ENCODE measurements at regions not wholly inside any gene's neighbourhood (a gene's known extent, or its start where the extent isn't known, plus 50 kb on each side); places are given as distances from the start of the nearest gene placed in this dataset.

DNA sequence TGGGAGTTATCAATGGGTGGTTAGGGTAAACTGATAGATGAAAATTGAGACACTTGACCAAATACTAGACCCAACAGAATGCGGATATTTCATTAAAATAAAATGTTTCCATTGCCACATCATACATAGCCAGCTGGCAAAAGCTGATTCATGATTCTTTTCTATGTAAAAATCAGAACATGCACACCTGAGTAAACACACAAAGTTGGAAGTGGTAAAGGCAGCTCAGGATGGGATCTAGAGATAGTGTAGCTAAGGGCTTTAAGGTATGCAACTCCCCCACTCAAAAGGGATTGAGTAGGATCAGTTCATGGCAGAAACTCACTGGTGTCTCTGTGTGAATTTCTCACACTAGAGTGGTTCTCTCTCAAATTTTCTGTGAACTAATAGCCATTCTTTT lies 541.1 kb upstream of the GRAMD2B start:
- H3K27me3 ChIP-seq (ENCODE audit: control insufficient read depth, insufficient read depth, low read length, poor library complexity, severe bottlenecking) = no peaks in the 10 kb centered on the region
- WGBS, 2 experiments = 95 to 100% methylated on average over 1 of the region's 1 CpG
- no peak overlapping the region for H3K4me3 ChIP-seq (ENCODE audit: insufficient read depth, low read depth, low read length)

GRCh38 chr5:125883223-125883622 lies 540.0 kb upstream of the GRAMD2B start:
- H3K27ac ChIP-seq (ENCODE audit: insufficient read depth, low read depth, low read length, poor library complexity, severe bottlenecking) = no peak overlapping the region
- no peaks in the 10 kb centered on the region for H3K9me3 ChIP-seq (ENCODE audit: control insufficient read depth, low read length)
- no peaks in the 10 kb centered on the region for H3K4me1 ChIP-seq (ENCODE audit: control insufficient read depth, insufficient read depth, low read length)
- H3K27me3 ChIP-seq (ENCODE audit: control insufficient read depth, insufficient read depth, low read length, poor library complexity, severe bottlenecking) = no peaks in the 10 kb centered on the region
- no peaks in the 10 kb centered on the region for H3K36me3 ChIP-seq (ENCODE audit: control insufficient read depth, insufficient read depth, low read length)
- 67 to 84% methylated on average over 1 to 3 of the region's 4 CpGs for WGBS, 2 experiments
- no peak overlapping the region for H3K4me3 ChIP-seq (ENCODE audit: insufficient read depth, low read depth, low read length)

More for the DNA sequence above, 541.1 kb upstream of the GRAMD2B start:
- no peaks in the 10 kb centered on the region for H3K36me3 ChIP-seq (ENCODE audit: control insufficient read depth, insufficient read depth, low read length)
- no peak overlapping the region for H3K27ac ChIP-seq (ENCODE audit: insufficient read depth, low read depth, low read length, poor library complexity, severe bottlenecking)
- no peaks in the 10 kb centered on the region for H3K9me3 ChIP-seq (ENCODE audit: control insufficient read depth, low read length)
- H3K4me1 ChIP-seq (ENCODE audit: control insufficient read depth, insufficient read depth, low read length) = no peaks in the 10 kb centered on the region

DNA sequence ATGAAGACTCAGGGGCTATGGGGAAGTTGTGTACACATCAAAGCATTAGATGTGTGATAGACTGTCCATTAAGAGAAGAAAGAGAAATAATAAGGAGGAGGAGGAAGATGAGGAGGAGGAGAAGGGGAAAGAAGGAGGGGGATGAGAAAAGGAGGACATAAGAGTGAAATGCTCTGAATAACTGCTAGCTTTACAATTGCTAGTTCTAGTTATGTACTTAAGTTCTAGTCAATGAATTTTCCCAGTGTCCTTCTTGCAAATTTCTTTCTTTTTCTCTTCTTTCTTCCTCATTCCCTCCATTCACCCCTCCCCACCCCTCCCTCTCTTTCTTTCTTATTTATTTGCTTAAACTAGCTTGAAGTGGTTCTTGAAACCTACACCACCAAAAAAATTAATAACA lies 534.9 kb upstream of the GRAMD2B start:
- no peak overlapping the region for H3K4me3 ChIP-seq (ENCODE audit: insufficient read depth, low read depth, low read length)
- H3K4me1 ChIP-seq (ENCODE audit: control insufficient read depth, insufficient read depth, low read length) = no peaks in the 10 kb centered on the region
- H3K27me3 ChIP-seq (ENCODE audit: control insufficient read depth, insufficient read depth, low read length, poor library complexity, severe bottlenecking) = no peaks in the 10 kb centered on the region
- H3K9me3 ChIP-seq (ENCODE audit: control insufficient read depth, low read length) = no peaks in the 10 kb centered on the region
- H3K27ac ChIP-seq (ENCODE audit: insufficient read depth, low read depth, low read length, poor library complexity, severe bottlenecking) = no peak overlapping the region
- H3K36me3 ChIP-seq (ENCODE audit: control insufficient read depth, insufficient read depth, low read length) = no peaks in the 10 kb centered on the region

DNA sequence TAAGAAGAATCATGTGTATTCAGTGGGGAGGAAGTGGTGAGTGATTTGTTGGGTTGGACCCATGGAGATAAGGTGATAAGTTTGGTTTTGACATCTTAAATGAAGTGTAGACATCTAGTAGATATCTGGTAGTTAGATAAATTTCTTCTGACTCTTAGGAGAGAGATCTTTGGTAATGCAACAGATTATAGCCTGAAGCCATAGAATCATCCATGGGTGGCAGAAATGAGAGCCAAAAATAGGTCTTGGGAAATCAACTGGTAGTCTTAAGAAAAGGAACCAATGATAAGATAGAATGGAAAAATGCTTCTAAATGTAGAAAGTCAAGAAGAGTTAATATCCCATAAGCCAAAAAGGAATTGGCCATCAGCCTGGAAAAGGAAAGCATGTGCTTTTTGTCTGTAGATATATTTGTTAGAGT lies 532.7 kb upstream of the GRAMD2B start:
- no peaks in the 10 kb centered on the region for H3K36me3 ChIP-seq (ENCODE audit: control insufficient read depth, insufficient read depth, low read length)
- no peaks in the 10 kb centered on the region for H3K4me1 ChIP-seq (ENCODE audit: control insufficient read depth, insufficient read depth, low read length)
- no peaks in the 10 kb centered on the region for H3K27me3 ChIP-seq (ENCODE audit: control insufficient read depth, insufficient read depth, low read length, poor library complexity, severe bottlenecking)
- H3K27ac ChIP-seq (ENCODE audit: insufficient read depth, low read depth, low read length, poor library complexity, severe bottlenecking) = no peak overlapping the region
- no peak overlapping the region for H3K4me3 ChIP-seq (ENCODE audit: insufficient read depth, low read depth, low read length)
- no peaks in the 10 kb centered on the region for H3K9me3 ChIP-seq (ENCODE audit: control insufficient read depth, low read length)

GRCh38 chr5:125891061-125891725 lies 532.0 kb upstream of the GRAMD2B start:
- Histone ChIP-seq H3K9me3 (ENCODE audit: control insufficient read depth, low read length) (no peaks in the 10 kb centered on the region), H3K4me1 (ENCODE audit: control insufficient read depth, insufficient read depth, low read length) (no peaks in the 10 kb centered on the region), H3K27ac (ENCODE audit: insufficient read depth, low read depth, low read length, poor library complexity, severe bottlenecking) (no peak overlapping the region), H3K27me3 (ENCODE audit: control insufficient read depth, insufficient read depth, low read length, poor library complexity, severe bottlenecking) (no peaks in the 10 kb centered on the region), H3K4me3 (ENCODE audit: insufficient read depth, low read depth, low read length) (no peak overlapping the region), H3K36me3 (ENCODE audit: control insufficient read depth, insufficient read depth, low read length) (no peaks in the 10 kb centered on the region)
- 86 to 100% methylated on average over 1 of the region's 2 CpGs for WGBS, 2 experiments

GRCh38 chr5:125894383-125894782 lies 528.8 kb upstream of the GRAMD2B start:
- no peaks in the 10 kb centered on the region for H3K36me3 ChIP-seq (ENCODE audit: control insufficient read depth, insufficient read depth, low read length)
- WGBS, 2 experiments = 84 to 94% methylated on average over 1 of the region's 1 CpG

DNA sequence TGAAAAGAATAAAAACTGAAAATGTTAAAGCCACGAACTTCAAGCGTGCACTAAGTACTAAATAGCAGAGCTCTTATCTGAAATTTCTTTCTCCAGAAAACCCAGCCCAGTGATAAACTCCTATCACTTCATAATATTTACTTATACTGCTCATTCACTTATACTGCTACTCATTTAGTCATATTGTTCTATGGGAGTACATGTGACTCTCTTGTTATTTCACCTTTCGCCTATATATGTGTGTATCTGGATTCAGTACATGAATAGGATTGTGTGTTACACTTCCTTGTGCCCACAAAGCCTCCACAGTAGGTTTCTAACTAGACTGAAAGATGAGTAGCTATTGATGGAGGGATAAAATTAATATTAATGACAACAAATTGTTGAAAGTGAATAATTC lies 526.8 kb upstream of the GRAMD2B start:
- H3K9me3 ChIP-seq (ENCODE audit: control insufficient read depth, low read length) = no peaks in the 10 kb centered on the region
- H3K27ac ChIP-seq (ENCODE audit: insufficient read depth, low read depth, low read length, poor library complexity, severe bottlenecking) = no peak overlapping the region
- H3K27me3 ChIP-seq (ENCODE audit: control insufficient read depth, insufficient read depth, low read length, poor library complexity, severe bottlenecking) = no peaks in the 10 kb centered on the region
- H3K36me3 ChIP-seq (ENCODE audit: control insufficient read depth, insufficient read depth, low read length) = no peaks in the 10 kb centered on the region
- WGBS, 2 experiments = 3 to 33% methylated on average over 2 to 3 of the region's 3 CpGs
- H3K4me3 ChIP-seq (ENCODE audit: insufficient read depth, low read depth, low read length) = no peak overlapping the region
- H3K4me1 ChIP-seq (ENCODE audit: control insufficient read depth, insufficient read depth, low read length) = no peaks in the 10 kb centered on the region

More at GRCh38 chr5:125894383-125894782, 528.8 kb upstream of the GRAMD2B start:
- Histone ChIP-seq H3K4me1 (ENCODE audit: control insufficient read depth, insufficient read depth, low read length) (no peaks in the 10 kb centered on the region), H3K27me3 (ENCODE audit: control insufficient read depth, insufficient read depth, low read length, poor library complexity, severe bottlenecking) (no peaks in the 10 kb centered on the region), H3K9me3 (ENCODE audit: control insufficient read depth, low read length) (no peaks in the 10 kb centered on the region), H3K27ac (ENCODE audit: insufficient read depth, low read depth, low read length, poor library complexity, severe bottlenecking) (no peak overlapping the region), H3K4me3 (ENCODE audit: insufficient read depth, low read depth, low read length) (no peak overlapping the region)

GRCh38 chr5:125897089-125897488 lies 526.1 kb upstream of the GRAMD2B start:
- Histone ChIP-seq H3K4me1 (ENCODE audit: control insufficient read depth, insufficient read depth, low read length) (no peaks in the 10 kb centered on the region), H3K27ac (ENCODE audit: insufficient read depth, low read depth, low read length, poor library complexity, severe bottlenecking) (no peak overlapping the region), H3K4me3 (ENCODE audit: insufficient read depth, low read depth, low read length) (no peak overlapping the region), H3K27me3 (ENCODE audit: control insufficient read depth, insufficient read depth, low read length, poor library complexity, severe bottlenecking) (no peaks in the 10 kb centered on the region), H3K9me3 (ENCODE audit: control insufficient read depth, low read length) (no peaks in the 10 kb centered on the region), H3K36me3 (ENCODE audit: control insufficient read depth, insufficient read depth, low read length) (no peaks in the 10 kb centered on the region)

DNA sequence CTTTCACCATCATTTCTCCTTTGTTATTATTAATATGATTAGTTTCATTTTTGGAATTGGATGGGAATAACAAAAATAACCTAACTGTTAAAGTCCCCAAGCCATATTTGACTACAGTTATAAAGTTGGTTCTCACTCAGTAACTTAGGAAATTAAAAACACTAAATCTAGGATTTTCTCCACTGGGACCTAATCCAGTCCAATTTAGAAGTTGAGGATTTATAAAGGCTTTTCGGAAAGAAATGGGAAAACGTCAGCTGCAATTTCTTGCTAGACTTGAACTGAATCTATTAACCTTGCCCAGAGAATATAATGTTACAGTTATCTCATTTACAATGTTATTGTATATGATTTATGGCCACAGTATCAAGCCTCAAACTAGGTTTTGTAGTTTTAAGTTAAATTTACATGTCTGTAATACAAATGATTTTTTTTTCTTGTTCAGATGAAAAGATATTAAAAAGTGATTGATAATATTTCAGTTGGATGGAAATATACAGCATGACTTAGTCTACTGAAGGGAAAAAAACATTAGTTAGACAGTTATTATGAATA lies 524.3 kb upstream of the GRAMD2B start:
- H3K36me3 ChIP-seq (ENCODE audit: control insufficient read depth, insufficient read depth, low read length) = no peaks in the 10 kb centered on the region
- H3K27me3 ChIP-seq (ENCODE audit: control insufficient read depth, insufficient read depth, low read length, poor library complexity, severe bottlenecking) = no peaks in the 10 kb centered on the region
- H3K4me3 ChIP-seq (ENCODE audit: insufficient read depth, low read depth, low read length) = no peak overlapping the region
- no peaks in the 10 kb centered on the region for H3K4me1 ChIP-seq (ENCODE audit: control insufficient read depth, insufficient read depth, low read length)
- 94 to 100% methylated on average over 2 of the region's 2 CpGs for WGBS, 2 experiments
- no peaks in the 10 kb centered on the region for H3K9me3 ChIP-seq (ENCODE audit: control insufficient read depth, low read length)
- H3K27ac ChIP-seq (ENCODE audit: insufficient read depth, low read depth, low read length, poor library complexity, severe bottlenecking) = no peak overlapping the region

GRCh38 chr5:125912028-125912427 lies 511.2 kb upstream of the GRAMD2B start:
- Histone ChIP-seq H3K4me3 (ENCODE audit: insufficient read depth, low read depth, low read length) (no peak overlapping the region), H3K4me1 (ENCODE audit: control insufficient read depth, insufficient read depth, low read length) (no peaks in the 10 kb centered on the region), H3K27me3 (ENCODE audit: control insufficient read depth, insufficient read depth, low read length, poor library complexity, severe bottlenecking) (no peaks in the 10 kb centered on the region), H3K36me3 (ENCODE audit: control insufficient read depth, insufficient read depth, low read length) (no peaks in the 10 kb centered on the region), H3K27ac (ENCODE audit: insufficient read depth, low read depth, low read length, poor library complexity, severe bottlenecking) (no peak overlapping the region), H3K9me3 (ENCODE audit: control insufficient read depth, low read length) (peaks cover 4% of the 10 kb centered on the region)
- 96 to 98% methylated on average over 1 of the region's 1 CpG for WGBS, 2 experiments

Data from ectodermal cell (in vitro differentiated cells).